ENCODE measurements at regions not wholly inside any gene's neighbourhood (a gene's known extent, or its start where the extent isn't known, plus 50 kb on each side); places are given as distances from the start of the nearest gene placed in this dataset.

DNA sequence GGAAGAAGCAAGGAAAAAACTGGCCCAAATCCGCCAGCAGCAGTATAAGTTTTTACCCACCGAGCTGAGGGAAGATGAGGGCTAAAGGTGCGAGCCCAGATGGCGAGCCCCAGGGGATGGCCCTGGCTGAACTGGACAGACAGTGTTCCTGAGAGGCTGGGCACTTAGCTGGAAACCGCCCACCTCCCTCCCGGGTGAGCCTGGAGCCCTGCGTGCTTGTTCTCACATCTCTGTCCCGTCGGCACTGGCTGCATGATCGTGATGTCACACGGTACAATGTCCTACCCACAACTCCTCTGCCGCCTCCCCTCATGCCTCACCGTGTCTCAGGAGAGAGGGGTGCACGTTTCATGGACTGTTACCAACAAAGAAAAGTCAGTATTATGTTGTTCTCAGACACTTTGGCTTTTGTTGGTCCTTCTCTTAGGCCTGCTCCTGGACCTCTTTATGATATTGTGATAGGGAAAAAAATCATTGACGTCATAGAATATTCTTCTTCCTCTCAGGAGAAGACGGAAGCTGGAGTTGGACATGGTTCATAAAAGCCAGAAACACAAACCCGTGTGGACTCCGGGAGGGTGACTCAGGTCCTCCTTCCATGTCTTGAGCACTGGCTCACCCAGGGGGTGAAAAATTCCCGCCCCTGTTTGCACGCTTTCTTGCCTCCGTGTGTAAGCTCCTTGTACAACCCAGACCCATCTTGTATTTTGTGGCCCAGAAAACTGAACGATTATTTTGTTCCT lies 201.8 kb upstream of the TPM1 start:
- DNase-seq (ENCODE audit: low read depth) = no peak

DNA sequence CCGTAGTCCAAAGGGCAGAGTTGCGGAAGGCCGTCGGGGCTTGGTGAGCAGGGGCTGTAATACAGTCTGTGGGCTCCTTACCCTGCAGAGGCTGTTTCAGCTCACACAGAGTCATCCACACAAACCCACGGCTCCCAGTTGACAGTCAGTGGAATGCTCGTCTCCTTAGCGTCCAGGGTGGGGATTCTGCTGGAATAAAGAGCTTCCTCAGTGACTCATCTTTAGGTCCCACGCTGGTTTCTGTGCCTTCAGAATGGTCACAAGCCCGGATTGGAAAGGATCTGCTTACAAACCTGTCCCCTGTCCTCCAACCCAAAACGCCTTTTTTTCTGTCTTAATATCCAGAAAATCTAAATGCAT lies 201.3 kb upstream of the TPM1 start:
- no peak for DNase-seq (ENCODE audit: low read depth)

DNA sequence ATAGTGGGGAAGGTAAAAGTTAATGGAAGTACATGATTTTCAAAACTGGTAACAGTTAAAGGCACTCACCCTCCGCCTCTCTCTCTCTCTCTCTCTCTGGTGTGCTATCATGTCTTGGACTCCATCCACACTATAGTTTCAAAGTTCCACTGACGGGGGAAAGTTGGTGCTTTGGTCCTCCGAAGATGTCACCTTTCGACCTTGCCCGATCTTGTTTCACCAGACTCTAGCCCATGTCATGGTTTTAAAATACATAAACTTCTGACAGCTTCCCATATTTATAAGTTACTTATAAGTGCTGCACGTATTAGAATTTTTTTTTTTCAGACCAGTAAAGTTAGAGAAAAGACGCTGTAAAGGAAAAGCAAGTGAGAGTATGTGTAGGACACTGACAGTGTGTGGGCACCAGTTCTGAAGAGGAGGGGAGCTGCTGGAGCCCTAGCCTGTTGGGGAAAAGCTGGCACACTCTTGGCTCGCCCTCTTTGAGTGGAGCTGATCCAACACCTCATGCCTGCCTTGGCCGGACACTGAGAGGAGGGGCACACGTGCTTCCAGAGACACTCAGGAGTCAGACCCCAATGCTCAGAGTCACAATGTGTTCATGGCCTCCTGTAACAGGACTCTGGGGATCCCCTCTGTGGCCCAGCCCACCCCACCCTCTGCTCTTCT lies 200.5 kb upstream of the TPM1 start:
- DNase-seq (ENCODE audit: low read depth) = no peak

DNA sequence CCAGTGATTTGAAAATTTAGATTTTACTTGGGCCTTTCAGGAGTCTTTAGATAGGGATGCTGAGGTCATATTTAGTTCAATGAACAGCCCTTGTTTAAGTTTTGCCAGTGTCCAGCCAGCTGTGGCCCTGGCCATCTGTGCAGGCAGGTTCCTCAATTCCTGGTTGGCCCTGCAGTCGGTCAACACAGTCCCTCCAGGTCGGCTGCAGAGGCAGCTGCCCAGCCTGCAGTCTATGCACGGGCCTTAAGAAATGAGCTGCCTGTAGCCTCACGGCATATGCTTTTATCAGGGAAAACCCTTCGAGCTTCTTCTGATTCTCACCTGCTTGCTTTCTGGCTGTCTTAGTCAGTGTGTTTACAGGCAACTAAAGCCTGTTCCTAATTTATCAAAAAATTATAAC lies 199.2 kb upstream of the TPM1 start:
- DNase-seq (ENCODE audit: low read depth) = no peak

DNA sequence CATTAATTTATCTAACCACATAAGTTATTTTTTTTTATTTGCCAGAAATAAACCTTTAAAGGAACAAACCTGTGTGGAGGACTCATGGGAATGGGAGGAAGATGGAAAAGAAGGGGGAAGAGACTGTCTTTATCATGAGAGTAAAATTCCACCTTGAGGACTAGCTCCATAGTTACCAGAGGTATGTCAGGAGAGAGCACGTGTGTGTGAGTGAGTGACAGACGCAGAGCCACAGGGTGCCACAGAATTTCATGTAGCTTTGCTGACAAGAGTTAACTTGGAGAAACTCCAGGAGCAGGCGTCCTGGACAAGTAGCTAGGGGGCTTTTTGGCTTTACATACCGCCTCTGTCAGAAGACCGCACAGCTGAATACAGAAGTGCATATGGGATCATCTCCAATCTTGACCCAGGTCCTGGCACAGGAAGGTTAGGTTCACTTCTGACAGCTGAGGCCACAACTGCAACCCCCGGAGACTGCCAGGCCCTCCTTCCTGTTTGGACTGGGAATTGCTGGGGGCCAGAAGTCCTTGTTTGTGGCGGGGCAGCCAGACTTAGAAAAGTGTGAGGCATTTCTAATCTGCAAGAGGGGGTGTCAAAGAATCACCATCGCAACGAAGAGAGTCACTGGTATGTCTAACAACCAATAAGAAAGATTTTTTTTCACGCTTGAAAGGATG lies 197.8 kb upstream of the TPM1 start:
- no peak for DNase-seq (ENCODE audit: low read depth)

DNA sequence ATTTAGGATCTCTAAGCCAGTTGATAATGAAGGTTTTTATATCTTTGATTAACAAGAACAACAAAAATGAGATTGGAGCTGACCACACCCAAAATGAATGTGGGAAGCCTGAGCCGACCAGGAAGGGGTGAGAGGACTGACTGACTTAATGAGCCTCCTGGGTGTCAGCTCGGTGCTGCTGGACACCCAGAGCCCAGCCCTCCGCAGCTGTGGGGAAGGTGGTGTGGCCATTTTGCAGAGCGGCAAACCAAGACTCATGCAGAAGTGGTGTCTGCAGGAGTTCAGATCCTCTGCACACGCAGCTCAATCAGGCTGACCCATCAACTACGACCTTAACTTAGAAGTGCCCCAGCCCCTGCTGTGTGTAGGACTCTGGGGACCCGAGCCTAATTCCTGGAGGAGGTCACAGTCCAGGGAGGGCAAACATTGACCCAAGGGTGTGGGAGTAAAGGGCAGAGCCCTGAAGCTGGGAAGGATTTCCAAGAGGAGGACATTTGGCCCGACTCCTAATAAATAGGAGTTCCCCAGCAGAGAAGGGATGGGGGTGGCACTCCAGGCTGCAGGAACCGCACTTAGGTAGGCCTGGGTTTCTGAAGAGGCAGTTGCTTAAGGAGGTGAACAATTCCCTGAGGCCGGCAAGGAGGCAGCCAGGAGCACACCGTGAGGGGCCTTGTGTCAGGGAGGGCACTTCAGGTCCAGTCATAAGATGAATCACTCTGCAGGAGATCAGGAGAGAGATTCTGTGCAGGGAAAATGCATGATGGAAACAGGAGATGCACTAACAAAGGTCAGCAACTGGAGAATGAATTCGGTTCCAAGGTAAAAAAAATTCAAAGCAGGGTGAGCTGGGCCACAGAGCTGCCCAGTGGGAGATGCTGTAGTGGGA lies 197.1 kb upstream of the TPM1 start:
- no peak for DNase-seq (ENCODE audit: low read depth)

DNA sequence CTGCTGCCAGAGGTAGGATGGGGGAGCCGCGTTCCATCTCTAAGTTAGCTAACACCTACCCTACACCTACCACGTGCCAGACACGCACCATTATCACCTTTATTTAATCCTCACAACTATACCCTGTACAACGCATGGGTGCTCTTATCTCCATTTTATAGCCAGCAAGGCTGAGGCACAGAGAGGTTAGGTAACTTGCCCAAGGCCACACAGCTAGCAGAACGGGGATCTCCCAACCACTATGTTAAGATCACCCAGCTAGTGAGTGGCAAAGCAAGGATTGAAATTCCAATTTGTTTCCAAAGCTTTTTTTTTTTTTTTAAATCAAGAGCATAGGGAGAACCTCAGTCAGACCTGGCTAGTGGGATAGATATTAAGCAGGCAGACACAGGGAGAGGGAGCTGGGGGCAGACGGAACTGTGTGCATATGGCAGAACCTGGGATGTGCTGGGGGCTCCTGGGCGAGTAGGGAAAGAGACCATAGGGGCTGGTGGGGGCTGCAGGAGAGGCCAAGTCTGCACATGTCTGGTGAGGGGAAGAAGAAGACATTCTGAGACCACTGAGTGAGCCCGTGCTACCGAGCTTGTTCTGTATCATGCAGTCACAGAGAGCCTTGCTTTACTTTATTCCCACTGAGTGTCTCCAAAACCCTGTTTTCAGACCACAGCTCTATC lies 196.3 kb upstream of the TPM1 start:
- no peak for DNase-seq (ENCODE audit: low read depth)

DNA sequence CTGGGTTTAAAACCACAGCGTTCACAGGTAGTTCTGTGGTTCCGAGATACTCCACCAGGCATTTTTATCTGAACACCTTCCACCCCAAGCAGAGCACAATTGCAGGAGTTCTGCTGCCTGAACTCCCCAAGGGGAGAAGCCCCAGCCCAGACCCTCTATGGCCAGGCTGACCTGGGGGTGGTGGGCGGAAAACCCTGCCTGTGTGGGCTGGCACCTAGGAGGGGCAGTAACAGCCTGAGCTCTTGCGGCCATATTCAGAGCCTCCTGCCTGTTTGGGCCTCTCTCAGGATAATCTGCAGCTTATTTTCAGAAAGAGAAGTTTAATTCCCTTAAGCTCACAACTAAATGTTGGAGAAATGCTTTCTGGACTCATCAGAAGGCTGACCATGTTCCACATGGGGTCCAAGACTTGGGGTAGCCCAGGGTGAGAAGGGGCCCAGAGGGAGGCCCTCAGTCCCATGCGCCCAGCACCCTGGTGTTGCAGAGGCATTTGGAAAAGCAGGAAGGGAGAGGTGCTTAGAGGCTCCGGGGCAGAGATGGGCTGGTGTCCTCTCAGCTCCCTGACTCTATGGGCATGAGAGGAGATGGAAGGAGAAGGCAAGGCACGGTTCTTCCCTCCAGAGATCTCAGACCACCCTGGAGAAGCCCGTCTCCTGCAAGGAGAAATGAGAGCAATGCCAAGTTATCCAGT lies 195.6 kb upstream of the TPM1 start:
- no peak for DNase-seq (ENCODE audit: low read depth)

DNA sequence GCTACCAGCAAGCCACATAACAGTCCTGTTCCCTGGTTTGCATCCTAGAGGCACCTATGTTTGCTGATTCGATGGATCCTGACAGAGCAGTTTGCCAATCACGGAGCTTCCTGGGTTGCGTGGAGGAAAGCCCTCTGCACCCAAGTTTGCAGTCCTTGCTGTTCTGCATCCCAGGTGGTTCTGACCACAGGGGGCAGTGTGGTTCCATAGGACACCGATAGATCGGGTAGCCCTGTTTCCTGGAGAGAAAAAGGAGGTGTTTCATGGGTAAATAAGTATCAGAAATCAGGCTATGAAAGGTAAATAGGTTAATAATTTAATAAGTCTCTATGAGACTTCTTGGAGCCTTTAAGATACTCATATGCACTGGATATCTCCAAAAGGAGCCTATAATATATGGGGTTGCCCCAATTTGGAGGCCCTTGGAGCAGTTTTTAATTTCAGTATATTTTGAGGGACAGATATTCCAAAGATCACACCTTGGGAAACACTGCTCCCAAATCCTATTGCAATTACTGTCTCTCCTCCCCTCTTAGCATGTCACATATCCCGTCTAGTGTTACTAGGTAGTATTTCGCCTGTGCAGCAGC lies 194.6 kb upstream of the TPM1 start:
- DNase-seq (ENCODE audit: low read depth) = no peak

DNA sequence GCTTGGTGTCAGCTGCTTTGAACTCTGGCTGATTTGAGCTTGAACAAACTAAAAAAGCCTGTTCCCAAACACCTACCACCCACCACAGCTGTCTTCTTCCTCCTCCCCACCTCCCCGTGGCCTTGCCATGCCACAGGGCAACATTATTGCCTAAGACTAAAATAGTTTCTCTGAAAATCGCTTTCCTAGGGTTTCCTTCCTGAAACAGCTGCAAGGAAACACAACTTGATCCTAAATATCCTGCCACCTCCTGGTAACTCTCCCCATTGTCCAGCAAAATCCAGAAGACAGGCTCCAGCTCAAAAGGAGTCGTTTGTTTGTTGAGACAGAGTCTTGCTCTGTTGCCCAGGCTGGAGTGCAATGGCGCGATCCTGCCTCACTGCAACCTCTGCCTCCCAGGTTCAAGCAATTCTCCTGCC lies 193.9 kb upstream of the TPM1 start:
- DNase-seq (ENCODE audit: low read depth) = no peak

DNA sequence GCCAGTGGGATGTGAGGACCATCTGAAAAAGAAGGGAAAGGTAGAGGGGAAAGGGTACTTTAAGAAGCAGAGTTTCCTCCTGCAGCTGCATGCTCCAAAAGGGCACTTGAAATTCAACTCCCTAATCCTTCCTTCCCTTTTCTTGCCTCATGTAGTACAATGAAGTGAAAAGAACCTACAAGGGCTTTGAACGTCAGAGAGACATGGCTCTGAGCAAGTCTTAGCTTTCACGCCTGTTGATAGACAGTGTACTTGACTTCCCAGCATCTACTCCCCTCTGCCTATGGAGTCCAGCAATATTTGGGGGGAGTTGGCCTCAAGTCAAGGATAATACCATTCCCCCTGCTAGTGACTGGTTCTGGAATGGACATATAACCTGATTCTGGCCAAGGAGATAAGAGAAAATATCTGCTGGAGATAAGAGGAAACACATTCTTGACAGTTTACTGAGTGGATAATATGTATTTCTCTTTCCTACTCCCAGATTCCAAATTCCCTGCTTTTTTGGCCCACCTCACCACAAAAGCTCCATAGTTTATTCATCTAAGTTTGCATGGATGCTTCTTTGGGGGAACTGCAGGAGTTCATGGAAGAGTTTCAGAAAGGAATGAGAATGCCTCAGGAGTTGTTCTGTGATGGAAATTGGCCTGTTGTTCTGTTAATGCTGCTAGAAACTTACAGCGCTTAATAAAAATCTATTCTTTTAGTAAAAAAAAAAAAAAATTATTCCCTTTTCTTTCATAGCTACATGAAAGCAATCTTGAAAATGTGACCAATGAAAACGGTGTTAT lies 193.0 kb upstream of the TPM1 start:
- DNase-seq (ENCODE audit: low read depth) = no peak

DNA sequence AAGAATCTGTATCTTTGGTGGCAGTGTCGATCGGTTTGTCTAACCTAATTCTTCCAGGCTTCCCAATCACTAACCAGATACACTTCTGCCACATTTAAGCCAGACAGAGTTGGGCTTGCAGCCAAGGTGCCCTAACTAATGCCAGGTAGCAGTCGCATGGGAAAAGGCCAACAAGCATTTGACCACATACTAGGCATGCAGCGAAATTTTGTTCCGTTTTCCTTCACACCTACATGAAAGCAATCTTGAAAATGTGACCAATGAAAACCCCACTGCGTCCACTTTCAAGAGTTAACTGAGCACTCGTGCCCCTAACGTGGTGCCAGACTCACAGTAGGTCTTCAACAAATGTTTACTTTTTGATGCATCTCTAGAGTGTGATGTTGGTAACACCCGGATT lies 192.2 kb upstream of the TPM1 start:
- DNase-seq (ENCODE audit: low read depth) = no peak

DNA sequence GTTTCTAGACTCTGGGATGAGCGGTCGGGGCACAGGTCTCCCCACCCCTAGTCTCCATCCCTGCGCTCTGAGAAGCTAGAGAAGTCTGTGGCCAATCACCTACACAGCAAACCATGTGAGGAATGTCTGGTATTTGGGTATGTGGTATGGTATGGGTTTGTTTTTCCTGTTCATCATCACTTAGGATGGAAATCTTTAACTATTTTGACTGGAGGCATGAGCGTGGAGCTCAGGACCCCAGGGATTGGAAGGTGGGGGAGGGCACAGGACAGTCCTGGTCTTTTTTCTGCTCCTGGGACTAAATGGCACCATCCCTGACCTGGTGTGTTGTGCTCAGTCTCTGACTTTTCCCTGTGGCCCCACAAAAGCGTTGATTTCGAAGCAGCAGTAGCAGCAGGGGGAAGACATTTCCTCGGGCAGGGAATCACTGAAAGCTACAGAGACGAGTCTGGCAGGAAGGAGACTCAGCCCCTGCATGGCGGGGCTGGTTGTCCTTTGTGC lies 191.7 kb upstream of the TPM1 start:
- DNase-seq (ENCODE audit: low read depth) = no peak

DNA sequence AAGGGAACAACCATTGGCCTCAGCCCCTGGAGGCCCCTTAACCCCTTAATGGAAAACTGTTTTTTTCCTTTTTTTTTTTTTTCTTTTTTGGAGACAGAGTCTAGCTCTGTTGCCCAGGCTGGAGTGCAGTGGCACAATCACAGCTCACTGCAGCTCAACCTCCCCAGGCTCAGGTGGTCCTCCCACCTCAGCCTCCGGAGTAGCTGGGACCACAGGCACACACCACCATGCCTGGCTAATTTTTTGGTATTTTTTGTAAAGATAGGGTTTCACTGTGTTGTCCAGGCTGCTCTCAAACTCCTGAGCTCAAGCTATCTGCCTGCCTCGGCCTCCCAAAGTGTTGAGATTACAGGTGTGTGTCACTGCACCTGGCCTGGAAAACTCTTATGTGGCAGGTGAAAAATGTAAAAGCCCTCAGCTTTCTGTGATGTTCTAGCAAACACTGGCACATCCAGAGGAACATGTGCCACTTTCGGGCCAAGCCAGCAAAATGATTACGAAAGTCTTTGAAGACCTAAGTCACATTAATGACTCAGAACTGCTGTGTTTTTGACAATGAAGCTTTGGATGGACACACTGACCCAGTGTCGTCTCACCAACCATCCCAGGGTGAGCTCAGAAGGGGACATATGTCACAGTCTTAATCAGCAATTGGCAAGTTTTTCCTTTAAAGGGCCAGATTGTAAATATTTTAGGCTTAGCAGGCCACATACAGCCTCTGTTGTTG lies 189.3 kb upstream of the TPM1 start:
- no peak for DNase-seq (ENCODE audit: low read depth)

DNA sequence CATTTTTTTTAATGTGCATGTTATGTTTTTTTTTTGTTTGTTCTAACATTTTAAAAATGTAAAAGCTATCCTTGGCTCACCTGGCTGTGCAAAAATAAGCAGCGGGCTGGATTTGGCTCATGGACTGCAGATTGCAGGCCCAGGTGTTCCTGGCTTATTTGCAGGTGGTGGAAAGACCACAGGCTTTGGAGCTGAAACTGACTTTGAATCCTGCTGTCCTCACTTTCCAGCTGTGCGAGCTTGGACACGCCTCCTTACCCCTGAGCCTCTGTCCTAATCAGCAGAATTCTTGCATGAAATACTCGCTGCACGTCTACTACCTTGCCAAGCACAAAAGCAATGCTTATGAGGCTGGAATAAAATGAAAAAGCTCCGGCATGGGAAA lies 188.7 kb upstream of the TPM1 start:
- no peak for DNase-seq (ENCODE audit: low read depth)

DNA sequence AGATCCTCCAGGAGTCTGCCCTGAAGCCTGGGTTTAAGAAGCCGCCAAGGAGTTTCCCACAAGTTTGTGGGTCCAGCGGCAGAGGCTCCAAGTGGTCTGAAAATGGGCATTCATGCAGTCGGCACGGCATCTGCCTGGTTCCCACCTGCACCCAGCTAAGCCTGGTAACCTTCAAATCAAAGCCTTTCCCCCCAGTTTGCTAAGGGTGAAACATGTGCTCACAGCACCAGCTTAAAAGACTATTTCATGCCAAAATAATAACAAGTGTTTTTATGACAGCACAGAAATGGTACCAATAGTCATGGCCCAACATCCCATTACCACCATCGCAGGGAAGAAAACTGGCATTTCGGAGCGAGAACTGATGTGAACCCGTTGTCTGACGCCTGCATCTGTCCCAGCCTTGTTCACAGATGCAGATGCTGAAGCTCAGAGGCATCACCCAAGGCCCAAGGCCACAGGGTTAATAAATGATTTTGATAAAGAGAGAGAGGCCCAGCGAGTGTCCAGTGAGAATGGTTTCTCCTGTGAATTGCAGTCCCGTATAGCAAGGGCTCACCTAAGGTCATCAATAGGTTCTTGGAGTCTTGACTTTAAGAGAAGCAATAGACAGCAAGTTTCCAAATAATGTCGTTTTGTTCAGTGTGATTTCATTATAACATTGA lies 188.0 kb upstream of the TPM1 start:
- DNase-seq (ENCODE audit: low read depth) = no peak

DNA sequence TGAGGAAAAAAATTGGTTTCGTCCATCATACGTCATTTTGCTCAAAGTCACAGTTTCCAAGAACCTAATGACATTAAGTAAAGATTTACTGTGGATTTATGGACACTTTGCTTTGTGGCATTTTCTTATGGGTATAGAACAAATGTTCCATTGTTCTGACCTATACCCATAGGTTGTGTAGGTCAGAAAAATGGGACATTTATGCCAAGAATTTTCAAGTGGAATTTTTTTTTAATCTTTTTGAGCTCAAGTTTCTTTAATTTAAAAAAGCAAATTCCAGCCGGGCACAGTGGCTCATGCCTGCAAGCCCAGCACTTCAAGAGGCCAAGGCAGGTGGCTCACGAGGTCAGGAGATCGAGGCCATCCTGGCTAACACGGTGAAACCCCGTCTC lies 187.5 kb upstream of the TPM1 start:
- no peak for DNase-seq (ENCODE audit: low read depth)

DNA sequence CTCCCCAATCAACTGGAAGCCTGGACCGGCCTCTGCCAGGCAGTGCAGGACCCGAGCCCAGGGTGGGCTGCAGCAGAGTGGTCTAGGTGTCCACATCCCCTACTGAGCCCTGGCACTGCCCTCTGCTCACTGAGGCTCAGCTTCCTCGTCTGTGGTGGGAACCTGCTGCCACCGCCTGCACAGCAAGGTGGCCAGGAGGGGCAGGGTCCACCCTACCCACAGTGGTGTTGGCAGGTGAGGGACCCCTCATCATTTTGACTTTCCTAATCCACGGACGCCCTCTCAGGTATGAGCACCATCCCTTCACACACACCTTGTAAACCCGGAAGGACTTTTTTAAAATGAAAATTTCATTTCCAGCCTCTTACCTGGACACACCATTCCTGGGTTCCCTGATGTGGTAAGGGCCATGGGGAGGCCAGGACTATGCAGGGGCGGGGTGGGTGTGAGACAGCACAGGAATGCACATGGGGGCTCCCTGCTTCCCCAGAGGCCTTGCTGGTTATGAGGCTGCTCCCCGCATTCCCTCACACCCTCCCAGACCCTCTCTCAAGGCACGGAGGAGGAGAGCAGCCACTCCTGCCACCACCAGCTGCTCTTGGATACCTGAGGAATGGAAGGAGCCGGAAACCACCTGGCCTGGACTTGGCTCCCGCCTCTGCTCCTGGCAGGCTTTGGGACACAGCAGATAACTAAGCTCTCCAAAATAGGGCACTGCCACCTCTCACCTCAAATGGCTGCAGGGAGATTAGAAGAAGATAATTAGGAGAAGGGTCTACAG lies 185.9 kb upstream of the TPM1 start:
- no peak for DNase-seq (ENCODE audit: low read depth)

Data from stromal cell of bone marrow (primary cell).